SK-N-SH treated with all-trans-retinoic acid at 6 μM for 48 hours (cell line): ENCODE measurements at regions not wholly inside any gene's neighbourhood (a gene's known extent, or its start where the extent isn't known, plus 50 kb on each side); places are given as distances from the start of the nearest gene placed in this dataset.

Source experiments
- ATAC-seq: fragments of 200-7000 bp; cut with Tn5 transposase; 3 replicates; pipeline ENCODE4 v1.9.1; 2020; ENCODE audit warnings: mild to moderate bottlenecking, moderate library complexity
- ARNTL ChIP-seq: fragments of 450-650 bp; formaldehyde crosslinking; IDR thresholded peaks from 2 replicates; pipeline ENCODE4 v1.5.0; 2020; ENCODE audit warnings: low read depth, mild to moderate bottlenecking, moderate library complexity, borderline replicate concordance
- BACH2 ChIP-seq: fragments of 250-450 bp; sonication (Bioruptor Pico); IDR thresholded peaks from 2 replicates; pipeline ENCODE4 v1.9.0; 2021; ENCODE audit warnings: mild to moderate bottlenecking, borderline replicate concordance
- CSDC2 ChIP-seq: fragments of 250-450 bp; sonication (Bioruptor Pico); IDR thresholded peaks from 2 replicates; pipeline ENCODE4 v1.5.0; 2020; ENCODE audit warnings: mild to moderate bottlenecking, moderate library complexity
- GLIS3 ChIP-seq: fragments of 250-450 bp; sonication (Bioruptor Pico); IDR thresholded peaks from 2 replicates; pipeline ENCODE4 v1.5.0; 2020; ENCODE audit warnings: mild to moderate bottlenecking, moderate library complexity
- ISL1 ChIP-seq: fragments of 250-450 bp; sonication (Bioruptor Pico); IDR thresholded peaks from 2 replicates; pipeline ENCODE4 v2.1.2; 2022; ENCODE audit warnings: mild to moderate bottlenecking, moderate library complexity
- OSR1 ChIP-seq: fragments of 250-450 bp; sonication (Bioruptor Pico); IDR thresholded peaks from 2 replicates; pipeline ENCODE4 v1.8.0; 2022; ENCODE audit warnings: moderate library complexity, mild to moderate bottlenecking, inconsistent platforms
- POU6F1 ChIP-seq: fragments of 250-450 bp; sonication (Bioruptor Pico); IDR thresholded peaks from 2 replicates; pipeline ENCODE4 v1.8.0; 2021; ENCODE audit warnings: low read depth, mild to moderate bottlenecking, moderate library complexity, borderline replicate concordance
- PPARA ChIP-seq: fragments of 250-450 bp; sonication (Bioruptor Pico); IDR thresholded peaks from 2 replicates; pipeline ENCODE4 v1.5.0; 2020; ENCODE audit warnings: mild to moderate bottlenecking, borderline replicate concordance
- RARB ChIP-seq: fragments of 250-450 bp; sonication (Bioruptor Pico); IDR thresholded peaks from 2 replicates; pipeline ENCODE4 v1.8.0; 2021; ENCODE audit warnings: mild to moderate bottlenecking, moderate library complexity
- SNAI2 ChIP-seq: fragments of 250-450 bp; sonication (Bioruptor Pico); IDR thresholded peaks from 2 replicates; pipeline ENCODE4 v1.5.0; 2020; ENCODE audit warnings: mild to moderate bottlenecking, moderate library complexity
- TOX ChIP-seq: fragments of 250-450 bp; sonication (Bioruptor Pico); IDR thresholded peaks from 2 replicates; pipeline ENCODE4 v1.8.0; 2021; ENCODE audit warnings: mild to moderate bottlenecking, moderate library complexity, borderline replicate concordance
- ZC3H10 ChIP-seq: fragments of 250-450 bp; sonication (Bioruptor Pico); IDR thresholded peaks from 2 replicates; pipeline ENCODE4 v1.5.1; 2021; ENCODE audit warnings: mild to moderate bottlenecking, moderate library complexity
- ZFP30 ChIP-seq: fragments of 450-650 bp; formaldehyde crosslinking; IDR thresholded peaks from 2 replicates; pipeline ENCODE4 v1.5.0; 2022; ENCODE audit warnings: mild to moderate bottlenecking, moderate library complexity
- ZNF565 ChIP-seq: fragments of 450-650 bp; formaldehyde crosslinking; conservative IDR thresholded peaks from 2 replicates; pipeline ENCODE4 v1.5.0; 2020; ENCODE audit warnings: low read depth, mild to moderate bottlenecking, moderate library complexity
- ZNF70 ChIP-seq: fragments of 450-650 bp; formaldehyde crosslinking; IDR thresholded peaks from 2 replicates; pipeline ENCODE4 v1.5.0; 2020; ENCODE audit warnings: mild to moderate bottlenecking, moderate library complexity
- ZNF8 ChIP-seq: fragments of 450-650 bp; formaldehyde crosslinking; IDR thresholded peaks from 2 replicates; pipeline ENCODE4 v1.5.0; 2020; ENCODE audit warnings: mild to moderate bottlenecking, moderate library complexity
- TF ChIP-seq, protein P1 (sequence below): fragments of 250-450 bp; sonication (Bioruptor Pico); IDR thresholded peaks from 2 replicates; pipeline ENCODE4 v1.8.0; 2020; ENCODE audit warnings: mild to moderate bottlenecking, moderate library complexity, borderline replicate concordance
- TF ChIP-seq, protein P2 (sequence below): fragments of 250-450 bp; sonication (Bioruptor Pico); IDR thresholded peaks from 2 replicates; pipeline ENCODE4 v1.5.1; 2020; ENCODE audit warnings: low read depth, mild to moderate bottlenecking, moderate library complexity
- TF ChIP-seq, protein P3 (sequence below): fragments of 250-450 bp; sonication (Bioruptor Pico); IDR thresholded peaks from 2 replicates; pipeline ENCODE4 v1.5.0; 2020; ENCODE audit warnings: mild to moderate bottlenecking, moderate library complexity

GRCh38 chr10:58968389-58968755 is 208.1 kb upstream of the PHYHIPL start:
- ATAC-seq: no peak
- TF ChIP-seq SNAI2: no peak
- TF ChIP-seq POU6F1 (CRISPR knock-in tag): no peak
- no peak for TF ChIP-seq ARNTL (CRISPR knock-in tag)
- TF ChIP-seq OSR1 (CRISPR knock-in tag): no peak
- TF ChIP-seq, protein P1, sequence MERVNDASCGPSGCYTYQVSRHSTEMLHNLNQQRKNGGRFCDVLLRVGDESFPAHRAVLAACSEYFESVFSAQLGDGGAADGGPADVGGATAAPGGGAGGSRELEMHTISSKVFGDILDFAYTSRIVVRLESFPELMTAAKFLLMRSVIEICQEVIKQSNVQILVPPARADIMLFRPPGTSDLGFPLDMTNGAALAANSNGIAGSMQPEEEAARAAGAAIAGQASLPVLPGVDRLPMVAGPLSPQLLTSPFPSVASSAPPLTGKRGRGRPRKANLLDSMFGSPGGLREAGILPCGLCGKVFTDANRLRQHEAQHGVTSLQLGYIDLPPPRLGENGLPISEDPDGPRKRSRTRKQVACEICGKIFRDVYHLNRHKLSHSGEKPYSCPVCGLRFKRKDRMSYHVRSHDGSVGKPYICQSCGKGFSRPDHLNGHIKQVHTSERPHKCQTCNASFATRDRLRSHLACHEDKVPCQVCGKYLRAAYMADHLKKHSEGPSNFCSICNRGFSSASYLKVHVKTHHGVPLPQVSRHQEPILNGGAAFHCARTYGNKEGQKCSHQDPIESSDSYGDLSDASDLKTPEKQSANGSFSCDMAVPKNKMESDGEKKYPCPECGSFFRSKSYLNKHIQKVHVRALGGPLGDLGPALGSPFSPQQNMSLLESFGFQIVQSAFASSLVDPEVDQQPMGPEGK (CRISPR knock-in tag): no peak

GRCh38 chr10:58969576-58969975 is 206.9 kb upstream of the PHYHIPL start:
- no peak for ATAC-seq
- no peak for TF ChIP-seq ZNF8 (CRISPR knock-in tag)
- no peak for TF ChIP-seq ZFP30 (CRISPR knock-in tag)
- TF ChIP-seq OSR1 (CRISPR knock-in tag): no peak
- no peak for TF ChIP-seq ARNTL (CRISPR knock-in tag)
- TF ChIP-seq ISL1 (CRISPR knock-in tag): no peak
- TF ChIP-seq ZC3H10 (CRISPR knock-in tag): no peak
- TF ChIP-seq PPARA (CRISPR knock-in tag): no peak
- TF ChIP-seq TOX (CRISPR knock-in tag): no peak
- TF ChIP-seq POU6F1 (CRISPR knock-in tag): no peak
- TF ChIP-seq, protein P2, sequence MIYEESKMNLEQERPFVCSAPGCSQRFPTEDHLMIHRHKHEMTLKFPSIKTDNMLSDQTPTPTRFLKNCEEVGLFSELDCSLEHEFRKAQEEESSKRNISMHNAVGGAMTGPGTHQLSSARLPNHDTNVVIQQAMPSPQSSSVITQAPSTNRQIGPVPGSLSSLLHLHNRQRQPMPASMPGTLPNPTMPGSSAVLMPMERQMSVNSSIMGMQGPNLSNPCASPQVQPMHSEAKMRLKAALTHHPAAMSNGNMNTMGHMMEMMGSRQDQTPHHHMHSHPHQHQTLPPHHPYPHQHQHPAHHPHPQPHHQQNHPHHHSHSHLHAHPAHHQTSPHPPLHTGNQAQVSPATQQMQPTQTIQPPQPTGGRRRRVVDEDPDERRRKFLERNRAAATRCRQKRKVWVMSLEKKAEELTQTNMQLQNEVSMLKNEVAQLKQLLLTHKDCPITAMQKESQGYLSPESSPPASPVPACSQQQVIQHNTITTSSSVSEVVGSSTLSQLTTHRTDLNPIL (CRISPR knock-in tag): no peak
- no peak for TF ChIP-seq ZNF565 (CRISPR knock-in tag)
- TF ChIP-seq, all 23 proteins: peak for 0

DNA sequence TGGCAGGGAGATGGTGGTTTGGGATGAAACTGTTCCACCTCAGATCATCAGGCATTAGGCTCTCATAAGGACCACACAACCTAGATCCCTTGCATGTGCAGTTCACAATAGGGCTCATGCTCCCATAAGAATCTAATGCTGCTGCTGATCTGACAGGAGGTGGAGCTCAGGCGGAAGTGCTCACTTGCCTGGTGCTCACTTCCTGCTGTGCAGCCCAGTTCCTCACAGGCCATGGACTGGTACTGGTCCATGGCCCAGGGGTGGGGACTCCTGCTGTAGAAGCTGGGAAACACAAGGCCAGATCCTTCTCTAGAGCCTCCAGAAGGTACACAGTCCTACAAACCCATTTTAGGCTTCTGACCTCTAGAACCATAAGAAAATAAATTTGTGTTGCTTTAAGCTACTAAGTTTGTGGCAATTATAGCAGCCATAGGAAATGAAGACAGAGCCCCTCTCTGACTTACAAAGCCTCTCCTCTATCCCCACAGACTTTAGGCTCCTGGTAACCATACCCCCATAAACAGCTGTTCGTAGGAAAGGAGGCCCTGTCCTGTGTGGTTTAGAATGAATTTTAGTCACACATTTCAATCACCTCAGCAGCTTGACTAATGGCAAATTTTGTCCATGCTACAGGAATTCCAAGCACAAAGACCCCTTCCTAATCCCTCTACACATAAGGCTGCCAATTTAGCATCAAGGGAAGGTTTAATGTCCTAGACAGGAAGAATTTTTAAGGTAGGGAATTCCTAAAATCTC is 206.1 kb upstream of the PHYHIPL start:
- TF ChIP-seq ARNTL (CRISPR knock-in tag) (no peak), BACH2 (CRISPR knock-in tag) (no peak), CSDC2 (CRISPR knock-in tag) (no peak), ZNF70 (CRISPR knock-in tag) (no peak), PPARA (CRISPR knock-in tag) (no peak), ZC3H10 (CRISPR knock-in tag) (no peak), ZNF8 (CRISPR knock-in tag) (no peak), SNAI2 (no peak), GLIS3 (CRISPR knock-in tag) (no peak), ZFP30 (CRISPR knock-in tag) (no peak), RARB (no peak)
- TF ChIP-seq, protein P3, sequence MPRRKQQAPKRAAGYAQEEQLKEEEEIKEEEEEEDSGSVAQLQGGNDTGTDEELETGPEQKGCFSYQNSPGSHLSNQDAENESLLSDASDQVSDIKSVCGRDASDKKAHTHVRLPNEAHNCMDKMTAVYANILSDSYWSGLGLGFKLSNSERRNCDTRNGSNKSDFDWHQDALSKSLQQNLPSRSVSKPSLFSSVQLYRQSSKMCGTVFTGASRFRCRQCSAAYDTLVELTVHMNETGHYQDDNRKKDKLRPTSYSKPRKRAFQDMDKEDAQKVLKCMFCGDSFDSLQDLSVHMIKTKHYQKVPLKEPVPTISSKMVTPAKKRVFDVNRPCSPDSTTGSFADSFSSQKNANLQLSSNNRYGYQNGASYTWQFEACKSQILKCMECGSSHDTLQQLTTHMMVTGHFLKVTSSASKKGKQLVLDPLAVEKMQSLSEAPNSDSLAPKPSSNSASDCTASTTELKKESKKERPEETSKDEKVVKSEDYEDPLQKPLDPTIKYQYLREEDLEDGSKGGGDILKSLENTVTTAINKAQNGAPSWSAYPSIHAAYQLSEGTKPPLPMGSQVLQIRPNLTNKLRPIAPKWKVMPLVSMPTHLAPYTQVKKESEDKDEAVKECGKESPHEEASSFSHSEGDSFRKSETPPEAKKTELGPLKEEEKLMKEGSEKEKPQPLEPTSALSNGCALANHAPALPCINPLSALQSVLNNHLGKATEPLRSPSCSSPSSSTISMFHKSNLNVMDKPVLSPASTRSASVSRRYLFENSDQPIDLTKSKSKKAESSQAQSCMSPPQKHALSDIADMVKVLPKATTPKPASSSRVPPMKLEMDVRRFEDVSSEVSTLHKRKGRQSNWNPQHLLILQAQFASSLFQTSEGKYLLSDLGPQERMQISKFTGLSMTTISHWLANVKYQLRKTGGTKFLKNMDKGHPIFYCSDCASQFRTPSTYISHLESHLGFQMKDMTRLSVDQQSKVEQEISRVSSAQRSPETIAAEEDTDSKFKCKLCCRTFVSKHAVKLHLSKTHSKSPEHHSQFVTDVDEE (CRISPR knock-in tag): no peak
- TF ChIP-seq, protein P1 (CRISPR knock-in tag): no peak
- TF ChIP-seq, protein P2 (CRISPR knock-in tag): no peak
- no peak for ATAC-seq
